ENCODE measurements at regions not wholly inside any gene's neighbourhood (a gene's known extent, or its start where the extent isn't known, plus 50 kb on each side); places are given as distances from the start of the nearest gene placed in this dataset.

GRCh38 chr3:30550246-30550645, 56.2 kb upstream of the TGFBR2 start:
- TF ChIP-seq CTCF (optimal IDR thresholded peaks at IDR 0.05 in 1 of 3, IDR thresholded peaks at IDR 0.05 in 1 of 3, conservative IDR thresholded peaks at IDR 0.05 in 1 of 3; ENCODE audit: extremely low read depth in 1 of 3, insufficient read depth in 2 of 3, low read length in 3 of 3) (no peak), EZH2 (IDR thresholded peaks at IDR 0.05; ENCODE audit: low read length) (no peak)
